C4-2B (cell line): ENCODE measurements at regions not wholly inside any gene's neighbourhood (a gene's known extent, or its start where the extent isn't known, plus 50 kb on each side); places are given as distances from the start of the nearest gene placed in this dataset.

Experiments used
- CTCF ChIP-seq: fragments of 450-650 bp; conservative IDR thresholded peaks from 2 replicates; pipeline ENCODE4 v1.5.1; 2017; ENCODE audit warnings: mild to moderate bottlenecking
- ZFX ChIP-seq: fragments of 450-650 bp; IDR thresholded peaks from 2 replicates; pipeline ENCODE4 v1.6.1; 2017

- TF ChIP-seq CTCF (no peak), ZFX (no peak)
These were observed 243.1 kb downstream of the FGFR2 start for GRCh38 chr10:121355161-121355560.
